Activated T-helper 9 cell treated with anti-CD3 and anti-CD28 coated beads, Interleukin-2, amount 50 U/mL, for 16 hours (primary cell): ENCODE measurements at regions not wholly inside any gene's neighbourhood (a gene's known extent, or its start where the extent isn't known, plus 50 kb on each side); places are given as distances from the start of the nearest gene placed in this dataset.

ENCODE experiments used
- DNase-seq: peaks from one replicate; pipeline ENCODE4 v3.0.0-alpha.2; 2020; ENCODE audit warnings: low read depth

- DNase-seq, result no peak
Measured at GRCh38 chr6:119643876-119644275, 294.3 kb upstream of the MAN1A1 start.

- no peak for DNase-seq
Measured at GRCh38 chr6:119637768-119638167, 288.2 kb upstream of the MAN1A1 start.

GRCh38 chr6:119636060-119636459, 286.5 kb upstream of the MAN1A1 start:
- DNase-seq, result no peak

- DNase-seq, result no peak
Measured at GRCh38 chr6:119633461-119633860, 283.9 kb upstream of the MAN1A1 start.

- DNase-seq, result no peak
Measured at GRCh38 chr6:119630561-119631192, 281.1 kb upstream of the MAN1A1 start.

GRCh38 chr6:119628691-119629594, 279.4 kb upstream of the MAN1A1 start:
- DNase-seq, result no peak

- DNase-seq, result no peak
Measured at GRCh38 chr6:119627908-119628669, 278.5 kb upstream of the MAN1A1 start.

GRCh38 chr6:119626884-119627619, 277.5 kb upstream of the MAN1A1 start:
- no peak for DNase-seq

GRCh38 chr6:119620846-119621555, 271.4 kb upstream of the MAN1A1 start:
- no peak for DNase-seq

GRCh38 chr6:119614138-119614537, 264.6 kb upstream of the MAN1A1 start:
- DNase-seq, result no peak

- no peak for DNase-seq
Measured at GRCh38 chr6:119612911-119613381, 263.4 kb upstream of the MAN1A1 start.

- DNase-seq, result no peak
Measured at GRCh38 chr6:119612176-119612891, 262.8 kb upstream of the MAN1A1 start.

GRCh38 chr6:119610754-119611153, 261.2 kb upstream of the MAN1A1 start:
- no peak for DNase-seq

- no peak for DNase-seq
Measured at GRCh38 chr6:119610265-119610664, 260.7 kb upstream of the MAN1A1 start.

GRCh38 chr6:119609865-119610264, 260.3 kb upstream of the MAN1A1 start:
- no peak for DNase-seq

GRCh38 chr6:119608994-119609393, 259.4 kb upstream of the MAN1A1 start:
- no peak for DNase-seq

GRCh38 chr6:119604124-119604523, 254.6 kb upstream of the MAN1A1 start:
- DNase-seq, result no peak

GRCh38 chr6:119603501-119603900, 253.9 kb upstream of the MAN1A1 start:
- no peak for DNase-seq

- DNase-seq, result no peak
Measured at GRCh38 chr6:119602215-119603178, 252.9 kb upstream of the MAN1A1 start.
